ENCODE measurements at regions not wholly inside any gene's neighbourhood (a gene's known extent, or its start where the extent isn't known, plus 50 kb on each side); places are given as distances from the start of the nearest gene placed in this dataset.

DNA sequence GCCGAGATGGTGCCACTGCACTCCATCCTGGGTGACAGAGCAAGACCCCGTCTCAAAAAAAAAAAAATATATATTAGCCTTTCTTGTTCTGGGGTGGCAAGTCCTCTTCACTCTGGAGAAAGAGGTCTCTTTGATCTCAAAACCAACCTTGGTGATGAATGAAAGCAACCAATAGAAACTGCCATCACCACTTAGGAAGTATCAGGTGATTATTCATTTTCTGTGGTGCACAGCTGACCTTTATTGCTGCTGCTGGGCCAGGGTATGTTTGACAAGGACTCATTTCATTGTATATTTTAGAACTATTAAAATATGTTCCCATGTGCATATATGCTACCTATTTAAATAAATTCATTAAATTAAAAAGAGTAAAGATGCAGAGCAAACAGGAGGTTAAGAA, 76.0 kb upstream of the KIT start:
- DNase-seq (ENCODE audit: low read depth, low spot score): no peak
- peaks cover 2% of the 10 kb centered on the region in 2 experiments for H3K27me3 ChIP-seq (ENCODE audit: control insufficient read depth in 2 of 2, insufficient read depth in 2 of 2, low read length in 2 of 2)
- H3K4me1 ChIP-seq (ENCODE audit: control insufficient read depth, extremely low read depth, insufficient read depth, low read length): no peaks in the 10 kb centered on the region
- H3K4me3 ChIP-seq (replicated peaks in 1 of 3; ENCODE audit: insufficient read depth in 1 of 3, low read depth in 1 of 3, low read length in 3 of 3): no peak overlapping the region
- intact Hi-C loops (cut with micrococcal nuclease) (no loop called here), dilution Hi-C loops (cut with MboI; ENCODE audit: extremely low pct_ligation_motif_present, low sequenced_read_pairs) (no loop called here)
- ChIA-PET POLR2A (no interaction called here), CTCF (no interaction called here)
- no peak for FAIRE-seq
- no TSS peak for BruUV-seq (replicated peaks)
- H3K4me2 ChIP-seq (ENCODE audit: insufficient read depth, low read length): no peak overlapping the region
- no peak overlapping the region for H2AFZ ChIP-seq (ENCODE audit: low read depth, low read length)
- TF ChIP-seq JUN (IDR thresholded peaks at IDR 0.05; ENCODE audit: borderline replicate concordance, insufficient read depth, insufficient read length, low read depth): no peak
- no peak for TF ChIP-seq POLR2A (IDR thresholded peaks at IDR 0.05; ENCODE audit: low read depth, low read length)
- no peak for TF ChIP-seq MYC (IDR thresholded peaks at IDR 0.05; ENCODE audit: low read depth, low read length)
- no peak for TF ChIP-seq FOS (IDR thresholded peaks at IDR 0.05; ENCODE audit: borderline replicate concordance, insufficient read depth, low read length)
- no peak for TF ChIP-seq GATA2 (IDR thresholded peaks at IDR 0.05; ENCODE audit: insufficient read depth, insufficient read length, low read depth, low read length)
- TF ChIP-seq POLR2AphosphoS5 (IDR thresholded peaks at IDR 0.05; ENCODE audit: insufficient read depth, low read depth, low read length): no peak
- TF ChIP-seq CTCF (IDR thresholded peaks at IDR 0.05; ENCODE audit: extremely low read depth in 1 of 2, insufficient read depth in 1 of 2, low read depth in 1 of 2, low read length in 2 of 2): no peak
- TF ChIP-seq EZH2 (IDR thresholded peaks at IDR 0.05; ENCODE audit: borderline replicate concordance, low read depth, low read length, severe bottlenecking): no peak
- H4K20me1 ChIP-seq (replicated peaks; ENCODE audit: control insufficient read depth, extremely low read depth, insufficient read depth, low read length): no peaks in the 10 kb centered on the region
- no peaks in the 10 kb centered on the region for H3K36me3 ChIP-seq (ENCODE audit: control insufficient read depth in 2 of 2, extremely low read depth in 1 of 2, insufficient read depth in 2 of 2, low read length in 2 of 2)
- H3K9ac ChIP-seq (replicated peaks; ENCODE audit: extremely low read depth, insufficient read depth, low read length): no peak overlapping the region
- H3K9me3 ChIP-seq (replicated peaks; ENCODE audit: control insufficient read depth, insufficient read depth, low read length): no peaks in the 10 kb centered on the region
- H3K27ac ChIP-seq (ENCODE audit: insufficient read depth, low read depth, low read length): no peak overlapping the region
- H3K9me1 ChIP-seq (replicated peaks; ENCODE audit: control insufficient read depth, extremely low read depth, insufficient read depth, low read length): no peaks in the 10 kb centered on the region
- H3K79me2 ChIP-seq (ENCODE audit: control insufficient read depth, insufficient read depth, low read length): no peaks in the 10 kb centered on the region
